Activated T-helper 1 cell treated with anti-CD3 and anti-CD28 coated beads, Interleukin-12 subunit alpha, Interleukin-12 subunit beta, Interleukin-2, Interleukin-4 antibody, amounts not matched to agents 30 ng/mL and 10 ng/mL and 1 ng/mL, durations not matched to agents 14 hours and 24 hours and 36 hours (primary cell): ENCODE measurements at regions not wholly inside any gene's neighbourhood (a gene's known extent, or its start where the extent isn't known, plus 50 kb on each side); places are given as distances from the start of the nearest gene placed in this dataset.

Experiments
- DNase-seq: peaks from one replicate; pipeline ENCODE4 v3.0.0; 2021; ENCODE audit warnings: low spot score
- H3K27ac Mint-ChIP-seq: one replicate; pipeline ENCODE4 v1.8.0; 2021; ENCODE audit warnings: mild to moderate bottlenecking, mixed read lengths
- H3K27me3 Mint-ChIP-seq: one replicate; pipeline ENCODE4 v1.8.0; 2022; ENCODE audit warnings: mild to moderate bottlenecking, moderate library complexity, mixed read lengths; ENCODE audit not compliant: insufficient read depth
- H3K36me3 Mint-ChIP-seq: one replicate; pipeline ENCODE4 v1.8.0; 2021; ENCODE audit warnings: low read depth, mixed read lengths
- H3K4me1 Mint-ChIP-seq: one replicate; pipeline ENCODE4 v1.8.0; 2021; ENCODE audit warnings: low read depth, mixed read lengths
- H3K4me3 Mint-ChIP-seq: one replicate; pipeline ENCODE4 v1.8.0; 2021; ENCODE audit warnings: mild to moderate bottlenecking, moderate library complexity, mixed read lengths
- H3K9me3 Mint-ChIP-seq: one replicate; pipeline ENCODE4 v1.8.0; 2021; ENCODE audit warnings: mixed read lengths
- intact Hi-C: fragments of 100-400 bp; cut with micrococcal nuclease; formaldehyde crosslinking; loops from one replicate; pipeline ENCODE4 v1.15.1; 2024

DNA sequence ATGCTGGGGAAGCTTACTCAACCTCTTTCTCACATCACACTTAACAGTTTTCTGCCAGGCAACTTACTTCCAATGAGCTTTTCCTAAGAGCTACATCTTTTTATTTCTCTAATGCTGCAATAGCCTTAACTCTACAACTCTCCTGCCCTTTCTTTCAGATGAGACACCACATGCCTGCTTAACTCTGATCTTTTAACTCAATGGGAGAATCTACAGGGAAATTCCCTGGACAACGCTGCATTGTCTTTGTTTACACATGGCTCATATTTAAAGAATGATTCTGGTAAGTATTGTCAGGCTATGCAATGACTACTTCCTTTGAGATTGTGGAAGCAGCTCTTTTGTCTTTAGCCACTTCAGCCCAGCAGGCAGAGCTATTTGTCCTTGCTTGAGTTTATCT, 353.1 kb upstream of the BCHE start:
- Mint-ChIP-seq H3K36me3 (no peaks in the 10 kb centered on the region), H3K4me3 (no peak overlapping the region), H3K27me3 (no peaks in the 10 kb centered on the region), H3K27ac (no peak overlapping the region), H3K4me1 (no peaks in the 10 kb centered on the region), H3K9me3 (peaks cover 4% of the 10 kb centered on the region)
- intact Hi-C loops = no loop called here
- no peak for DNase-seq

DNA sequence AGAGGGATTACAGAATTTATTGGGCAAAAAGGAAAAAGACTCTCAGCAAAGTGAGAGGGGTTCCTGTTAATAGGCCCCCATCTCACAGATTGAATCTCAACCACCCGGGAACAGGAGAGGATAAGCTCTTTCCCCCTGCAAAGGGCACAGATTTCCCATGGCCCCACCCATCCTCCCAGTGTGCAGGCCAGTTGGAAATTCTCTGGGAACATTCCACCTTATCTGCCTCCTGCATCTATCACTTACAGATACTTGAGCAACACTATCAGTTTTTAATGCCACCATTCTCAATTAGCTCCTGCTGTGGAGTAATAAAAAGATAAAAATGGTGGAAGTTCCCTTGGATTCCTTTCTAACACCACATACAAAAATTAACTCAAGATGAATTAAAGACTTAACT, 350.0 kb upstream of the BCHE start:
- Mint-ChIP-seq H3K27ac (no peak overlapping the region), H3K27me3 (no peaks in the 10 kb centered on the region), H3K36me3 (no peaks in the 10 kb centered on the region), H3K9me3 (peaks cover 4% of the 10 kb centered on the region), H3K4me1 (no peaks in the 10 kb centered on the region), H3K4me3 (no peak overlapping the region)
- DNase-seq = no peak
- intact Hi-C loops = no loop called here

DNA sequence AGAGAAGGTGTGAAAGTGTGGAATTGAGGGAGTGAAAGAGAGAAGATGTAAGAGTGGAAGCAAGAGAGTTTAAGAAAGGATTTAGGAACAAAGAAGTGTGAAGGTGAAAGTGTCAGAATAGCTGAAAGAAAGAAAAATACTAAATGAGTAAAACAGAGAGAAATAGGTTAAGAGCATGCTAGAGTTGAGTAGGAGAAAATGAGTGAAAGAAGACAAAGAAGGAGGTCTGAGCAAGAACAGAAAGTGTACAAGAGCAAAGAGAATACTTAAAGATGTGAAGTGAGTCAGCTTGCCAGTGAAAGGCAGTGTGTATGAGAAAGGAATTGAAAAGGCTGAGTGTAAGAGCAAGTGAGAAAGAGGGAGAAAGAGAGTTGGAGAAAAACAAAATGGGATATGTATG, 348.8 kb upstream of the BCHE start:
- Mint-ChIP-seq H3K4me3 (no peak overlapping the region), H3K27me3 (no peaks in the 10 kb centered on the region), H3K27ac (no peak overlapping the region), H3K36me3 (no peaks in the 10 kb centered on the region), H3K4me1 (no peaks in the 10 kb centered on the region), H3K9me3 (peaks cover 4% of the 10 kb centered on the region)
- intact Hi-C loops = no loop called here
- DNase-seq = no peak

DNA sequence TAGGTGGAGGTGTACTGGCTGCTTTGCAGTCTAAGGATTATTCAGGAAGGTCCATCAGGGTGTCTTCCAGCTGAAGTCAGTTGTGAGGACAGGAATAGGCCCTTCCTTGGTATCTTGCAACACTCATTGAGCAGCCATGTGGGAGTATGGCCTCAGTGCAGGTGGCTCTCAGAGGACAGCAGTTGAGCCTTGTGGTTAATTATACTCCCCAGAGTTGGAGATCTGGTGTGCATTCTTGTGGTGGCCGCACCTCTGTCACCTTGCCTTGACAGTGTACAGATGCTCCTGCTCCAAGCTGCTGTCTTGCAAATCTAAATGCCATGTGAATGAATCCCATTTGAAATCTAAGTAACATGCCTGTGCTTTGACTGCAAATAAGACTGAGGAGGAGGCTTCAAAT, 339.9 kb upstream of the BCHE start:
- H3K27ac Mint-ChIP-seq = no peak overlapping the region
- H3K4me1 Mint-ChIP-seq = no peaks in the 10 kb centered on the region
- intact Hi-C loops = no loop called here
- no peaks in the 10 kb centered on the region for H3K36me3 Mint-ChIP-seq
- H3K9me3 Mint-ChIP-seq = no peaks in the 10 kb centered on the region
- no peak for DNase-seq
- H3K27me3 Mint-ChIP-seq = no peaks in the 10 kb centered on the region
- H3K4me3 Mint-ChIP-seq = no peak overlapping the region

DNA sequence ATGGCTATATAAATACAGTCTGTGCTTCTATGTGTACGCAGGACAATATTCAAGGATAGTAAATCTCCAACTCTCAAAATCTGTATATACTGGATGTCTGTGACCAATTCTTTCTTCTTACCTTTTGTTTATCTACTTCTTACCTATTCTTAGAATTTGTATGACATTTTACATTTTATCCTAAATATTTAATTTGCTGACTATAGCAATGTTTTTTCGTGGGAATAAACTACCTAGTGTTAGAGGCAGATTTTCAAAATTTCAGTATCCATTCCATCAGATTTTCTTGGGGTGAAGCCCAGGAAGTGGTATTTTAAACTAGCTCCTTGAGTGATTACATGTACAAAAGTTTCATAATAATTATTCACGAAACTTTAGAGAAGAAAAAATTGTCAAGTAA, 334.5 kb upstream of the BCHE start:
- intact Hi-C loops = no loop called here

DNA sequence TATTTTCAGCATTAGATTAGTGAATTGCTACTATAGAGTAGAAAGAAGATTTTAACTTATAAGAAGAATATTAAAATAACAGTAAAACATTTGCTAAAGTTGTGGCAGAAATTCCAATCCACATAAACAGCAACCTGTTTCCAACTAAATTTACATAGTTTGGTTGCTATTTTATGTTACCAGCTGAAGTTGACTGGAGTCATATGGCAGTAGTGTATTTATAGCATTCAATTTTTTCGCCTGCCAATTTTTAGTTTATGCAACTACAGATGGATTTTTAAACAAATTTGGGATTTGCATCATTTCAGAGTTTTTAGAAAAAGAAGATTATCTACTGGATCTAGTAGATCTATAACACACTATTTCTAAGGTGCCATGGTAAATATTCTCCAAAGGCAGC, 332.5 kb upstream of the BCHE start:
- no peaks in the 10 kb centered on the region for H3K36me3 Mint-ChIP-seq
- H3K4me1 Mint-ChIP-seq = no peaks in the 10 kb centered on the region
- peaks cover 4% of the 10 kb centered on the region for H3K9me3 Mint-ChIP-seq
- no peaks in the 10 kb centered on the region for H3K27me3 Mint-ChIP-seq
- no peak overlapping the region for H3K27ac Mint-ChIP-seq
- no peak overlapping the region for H3K4me3 Mint-ChIP-seq
- no peak for DNase-seq
- intact Hi-C loops = no loop called here

More for the DNA sequence above, 334.5 kb upstream of the BCHE start:
- DNase-seq = no peak
- Mint-ChIP-seq H3K27ac (no peak overlapping the region), H3K36me3 (no peaks in the 10 kb centered on the region), H3K27me3 (no peaks in the 10 kb centered on the region), H3K9me3 (peaks cover 4% of the 10 kb centered on the region), H3K4me3 (no peak overlapping the region), H3K4me1 (no peaks in the 10 kb centered on the region)

DNA sequence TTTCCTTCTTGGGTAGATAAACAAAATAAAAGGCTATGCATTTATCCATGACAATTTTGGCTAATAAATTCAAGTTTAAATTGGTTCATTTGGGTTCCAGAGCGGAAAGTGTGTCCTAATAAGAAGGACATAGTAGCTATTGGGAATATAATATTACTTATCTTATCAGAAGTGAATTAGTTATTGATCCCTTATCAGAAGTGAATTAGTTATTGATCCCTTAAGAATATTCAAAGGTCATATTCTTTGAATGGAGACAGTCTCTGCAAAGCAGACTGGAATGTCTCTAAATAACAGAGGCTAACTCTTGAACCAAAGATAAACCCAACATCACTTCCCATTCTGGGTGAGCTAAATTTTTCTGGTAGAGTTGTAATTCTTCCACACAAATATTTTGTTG, 290.7 kb upstream of the BCHE start:
- intact Hi-C loops = no loop called here
- H3K36me3 Mint-ChIP-seq = no peaks in the 10 kb centered on the region
- DNase-seq = no peak

DNA sequence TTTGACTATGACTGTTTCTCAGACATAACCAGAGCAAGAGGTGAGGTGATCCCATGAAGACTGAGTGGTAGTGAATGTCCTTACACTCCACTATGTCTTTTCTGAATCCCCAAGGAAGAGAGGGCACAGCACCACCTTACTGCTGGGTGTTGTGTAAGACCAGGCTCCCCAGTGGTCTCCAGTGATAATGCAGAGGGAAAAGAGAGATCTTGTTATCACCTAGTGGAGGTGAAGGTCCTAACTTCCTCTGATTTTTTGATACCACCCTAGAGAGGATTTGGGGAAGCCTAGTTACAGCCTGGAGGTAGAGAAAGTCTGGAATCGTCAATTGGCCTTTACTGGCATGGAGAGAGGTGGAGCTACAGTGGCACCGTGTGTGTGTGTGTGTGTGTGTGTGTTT, 288.0 kb upstream of the BCHE start:
- intact Hi-C loops = no loop called here
- DNase-seq = no peak
- Mint-ChIP-seq H3K27me3 (no peaks in the 10 kb centered on the region), H3K4me1 (no peaks in the 10 kb centered on the region), H3K9me3 (no peaks in the 10 kb centered on the region), H3K4me3 (no peak overlapping the region), H3K27ac (no peak overlapping the region), H3K36me3 (no peaks in the 10 kb centered on the region)

More for the DNA sequence above, 290.7 kb upstream of the BCHE start:
- Mint-ChIP-seq H3K4me3 (no peak overlapping the region), H3K9me3 (peaks cover 13% of the 10 kb centered on the region), H3K27me3 (no peaks in the 10 kb centered on the region), H3K4me1 (no peaks in the 10 kb centered on the region), H3K27ac (no peak overlapping the region)

DNA sequence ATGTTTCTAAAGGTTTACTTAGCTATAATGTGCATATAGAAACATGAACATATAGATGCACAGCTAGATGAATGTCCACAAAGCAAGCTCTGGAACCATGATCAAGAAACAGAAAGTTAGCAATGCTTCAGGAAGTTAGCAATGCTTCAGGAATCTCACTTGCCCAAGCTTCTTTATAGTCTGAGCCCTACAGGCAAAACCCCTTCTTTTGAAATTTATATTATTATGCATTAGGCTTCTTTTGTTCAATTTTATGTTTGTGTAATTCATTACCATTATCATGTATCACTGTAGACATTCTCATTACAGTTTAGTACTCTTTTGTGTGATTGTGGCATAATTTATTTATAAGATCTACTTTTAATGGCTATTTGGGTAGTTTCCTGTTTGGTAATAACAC, 286.4 kb upstream of the BCHE start:
- DNase-seq = no peak
- intact Hi-C loops = no loop called here
- H3K4me3 Mint-ChIP-seq = no peak overlapping the region
- H3K36me3 Mint-ChIP-seq = no peaks in the 10 kb centered on the region
- no peaks in the 10 kb centered on the region for H3K4me1 Mint-ChIP-seq
- no peaks in the 10 kb centered on the region for H3K27me3 Mint-ChIP-seq
- H3K9me3 Mint-ChIP-seq = no peaks in the 10 kb centered on the region
- no peak overlapping the region for H3K27ac Mint-ChIP-seq

DNA sequence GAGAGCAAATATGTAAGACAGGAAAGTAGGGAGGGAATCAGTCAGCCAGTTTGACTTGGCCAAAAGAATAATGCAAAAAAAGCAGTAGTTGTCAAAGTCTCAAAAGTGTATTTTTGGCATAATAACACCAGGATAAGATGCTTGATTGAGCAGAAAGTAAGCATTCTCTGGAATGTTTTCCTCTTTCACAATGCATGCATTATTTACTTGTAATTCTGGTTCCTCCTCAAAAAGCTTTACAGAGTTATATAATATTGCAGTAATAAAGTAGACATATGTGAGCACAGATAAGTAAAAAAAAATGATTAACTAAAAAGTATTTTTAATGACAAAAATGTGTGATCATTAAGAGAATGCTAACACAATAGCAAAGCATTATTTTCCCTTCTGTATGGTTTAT, 285.9 kb upstream of the BCHE start:
- intact Hi-C loops = no loop called here
- Mint-ChIP-seq H3K4me3 (no peak overlapping the region), H3K36me3 (no peaks in the 10 kb centered on the region), H3K27ac (no peak overlapping the region), H3K9me3 (no peaks in the 10 kb centered on the region), H3K27me3 (no peaks in the 10 kb centered on the region), H3K4me1 (no peaks in the 10 kb centered on the region)
- DNase-seq = no peak

DNA sequence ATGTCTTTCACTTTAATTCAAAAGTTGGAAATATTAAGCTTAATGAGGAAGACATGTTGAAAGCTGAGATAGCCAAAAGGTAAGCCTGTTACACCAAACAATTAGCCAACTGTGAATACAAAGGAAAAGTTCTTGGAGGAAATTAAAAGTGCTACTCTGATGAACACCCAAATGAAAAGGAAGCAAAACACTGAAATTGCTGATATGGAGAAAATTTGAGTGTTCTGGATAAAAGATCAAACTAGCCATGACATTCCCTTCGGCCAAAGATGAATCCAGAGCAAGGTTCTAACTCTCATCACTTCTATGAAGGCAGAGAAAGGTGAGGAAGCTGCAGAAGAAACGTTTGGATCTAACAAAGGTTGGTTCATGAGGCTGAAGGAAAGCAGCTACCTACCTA, 280.8 kb upstream of the BCHE start:
- intact Hi-C loops = no loop called here
- Mint-ChIP-seq H3K9me3 (peaks cover under 1% of the 10 kb centered on the region), H3K4me1 (no peaks in the 10 kb centered on the region), H3K27me3 (no peaks in the 10 kb centered on the region), H3K27ac (no peak overlapping the region), H3K4me3 (no peak overlapping the region), H3K36me3 (no peaks in the 10 kb centered on the region)
- DNase-seq = no peak

DNA sequence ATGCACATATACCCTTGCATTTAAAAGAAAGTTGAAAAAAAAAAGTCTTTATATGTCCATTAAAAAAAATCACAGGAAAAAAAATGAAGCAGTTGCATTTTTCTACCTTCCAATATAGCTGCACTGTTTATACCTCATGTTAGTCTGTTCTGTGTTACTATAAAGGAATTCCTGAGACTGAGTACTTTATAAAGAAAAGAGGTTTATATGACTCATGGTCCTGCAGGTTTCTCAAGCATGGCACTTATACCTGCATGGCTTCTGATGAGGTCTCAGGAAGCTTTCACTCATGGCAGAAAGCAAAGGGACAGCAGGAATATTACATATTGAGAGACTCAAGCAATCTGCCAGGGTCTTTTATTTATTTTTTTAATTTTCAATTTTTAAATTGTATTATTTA, 277.2 kb upstream of the BCHE start:
- H3K27ac Mint-ChIP-seq = no peak overlapping the region
- H3K4me1 Mint-ChIP-seq = no peaks in the 10 kb centered on the region
- H3K9me3 Mint-ChIP-seq = peaks cover 10% of the 10 kb centered on the region
- H3K27me3 Mint-ChIP-seq = no peaks in the 10 kb centered on the region
- no peak overlapping the region for H3K4me3 Mint-ChIP-seq
- H3K36me3 Mint-ChIP-seq = no peaks in the 10 kb centered on the region
- DNase-seq = no peak
- intact Hi-C loops = no loop called here

DNA sequence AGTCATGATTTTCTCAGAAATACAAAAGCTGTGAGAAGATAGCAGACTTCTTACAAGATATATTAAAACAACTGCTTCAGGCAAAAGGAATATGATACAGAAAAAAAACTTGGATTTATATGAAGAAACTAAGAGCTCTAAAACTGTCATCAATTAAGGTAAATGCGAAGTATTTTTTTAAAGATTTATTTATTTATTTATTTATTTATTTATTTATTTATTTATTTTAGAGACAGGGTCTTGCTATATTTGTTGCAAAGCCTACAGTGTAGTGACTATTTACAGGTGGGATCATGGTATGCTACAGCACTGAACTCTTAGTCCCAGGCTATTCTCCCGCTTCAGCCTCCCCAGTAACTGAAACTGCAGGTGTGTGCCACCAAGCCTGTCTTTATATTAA, 274.3 kb upstream of the BCHE start:
- Mint-ChIP-seq H3K27me3 (no peaks in the 10 kb centered on the region), H3K4me3 (no peak overlapping the region), H3K9me3 (peaks cover 10% of the 10 kb centered on the region), H3K4me1 (no peaks in the 10 kb centered on the region), H3K36me3 (no peaks in the 10 kb centered on the region), H3K27ac (no peak overlapping the region)
- no peak for DNase-seq
- intact Hi-C loops = no loop called here

DNA sequence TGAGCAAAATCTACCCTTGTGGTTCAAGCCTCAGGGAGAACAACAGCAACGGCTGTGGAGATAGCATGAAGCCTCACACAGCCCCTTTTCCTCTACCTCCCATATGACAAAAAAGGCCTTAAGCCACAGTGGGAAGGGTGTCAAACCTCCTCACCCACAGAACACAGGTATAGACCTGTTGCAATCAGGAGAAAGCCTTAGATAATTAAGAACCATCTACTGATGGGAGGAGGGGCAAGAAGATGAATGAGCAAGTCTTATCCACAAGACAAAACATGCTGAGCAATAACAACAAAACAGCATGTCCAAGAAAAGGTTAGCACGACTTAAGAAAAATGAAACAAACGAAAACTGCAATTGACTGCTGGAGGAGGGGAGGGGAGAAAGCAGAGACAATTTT, 272.9 kb upstream of the BCHE start:
- Mint-ChIP-seq H3K36me3 (no peaks in the 10 kb centered on the region), H3K9me3 (peaks cover 10% of the 10 kb centered on the region), H3K4me1 (no peaks in the 10 kb centered on the region), H3K27me3 (no peaks in the 10 kb centered on the region), H3K27ac (no peak overlapping the region), H3K4me3 (no peak overlapping the region)
- DNase-seq = no peak
- intact Hi-C loops = no loop called here
